ENCODE measurements at regions not wholly inside any gene's neighbourhood (a gene's known extent, or its start where the extent isn't known, plus 50 kb on each side); places are given as distances from the start of the nearest gene placed in this dataset.

DNA sequence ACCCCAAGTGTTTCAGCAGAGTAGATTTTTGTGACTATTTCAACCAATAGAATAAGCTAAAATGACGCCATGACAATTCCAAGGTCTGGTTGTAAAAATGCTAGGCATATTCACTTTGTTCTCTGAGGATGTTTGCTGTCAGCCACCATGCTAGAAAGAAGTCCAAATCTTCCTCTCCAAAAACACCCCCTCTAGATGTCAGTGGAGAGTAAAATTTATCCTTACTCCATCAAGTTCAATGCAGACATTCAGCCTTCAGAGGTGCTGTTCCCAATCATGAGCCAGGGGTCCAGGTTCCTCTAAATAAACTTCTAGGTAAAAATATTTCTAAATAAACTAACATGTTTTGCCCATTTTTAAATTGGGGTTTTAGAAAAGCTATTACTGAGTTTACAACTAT is 395.4 kb upstream of the ADAMTS5 start:
- TF ChIP-seq, protein P1, sequence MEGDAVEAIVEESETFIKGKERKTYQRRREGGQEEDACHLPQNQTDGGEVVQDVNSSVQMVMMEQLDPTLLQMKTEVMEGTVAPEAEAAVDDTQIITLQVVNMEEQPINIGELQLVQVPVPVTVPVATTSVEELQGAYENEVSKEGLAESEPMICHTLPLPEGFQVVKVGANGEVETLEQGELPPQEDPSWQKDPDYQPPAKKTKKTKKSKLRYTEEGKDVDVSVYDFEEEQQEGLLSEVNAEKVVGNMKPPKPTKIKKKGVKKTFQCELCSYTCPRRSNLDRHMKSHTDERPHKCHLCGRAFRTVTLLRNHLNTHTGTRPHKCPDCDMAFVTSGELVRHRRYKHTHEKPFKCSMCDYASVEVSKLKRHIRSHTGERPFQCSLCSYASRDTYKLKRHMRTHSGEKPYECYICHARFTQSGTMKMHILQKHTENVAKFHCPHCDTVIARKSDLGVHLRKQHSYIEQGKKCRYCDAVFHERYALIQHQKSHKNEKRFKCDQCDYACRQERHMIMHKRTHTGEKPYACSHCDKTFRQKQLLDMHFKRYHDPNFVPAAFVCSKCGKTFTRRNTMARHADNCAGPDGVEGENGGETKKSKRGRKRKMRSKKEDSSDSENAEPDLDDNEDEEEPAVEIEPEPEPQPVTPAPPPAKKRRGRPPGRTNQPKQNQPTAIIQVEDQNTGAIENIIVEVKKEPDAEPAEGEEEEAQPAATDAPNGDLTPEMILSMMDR (IDR thresholded peaks at IDR 0.05; ENCODE audit: low read depth, low read length): no peak
- TF ChIP-seq, protein P2, sequence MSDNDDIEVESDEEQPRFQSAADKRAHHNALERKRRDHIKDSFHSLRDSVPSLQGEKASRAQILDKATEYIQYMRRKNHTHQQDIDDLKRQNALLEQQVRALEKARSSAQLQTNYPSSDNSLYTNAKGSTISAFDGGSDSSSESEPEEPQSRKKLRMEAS (IDR thresholded peaks at IDR 0.05; ENCODE audit: low read depth, low read length): no peak
- TF ChIP-seq POLR2A (IDR thresholded peaks at IDR 0.05; ENCODE audit: extremely low read depth, insufficient read length) (no peak), MYC (IDR thresholded peaks at IDR 0.05; ENCODE audit: low read depth, low read length) (no peak)

All from NB4 (cell line).